GM21360 (cell line): ENCODE measurements at regions not wholly inside any gene's neighbourhood (a gene's known extent, or its start where the extent isn't known, plus 50 kb on each side); places are given as distances from the start of the nearest gene placed in this dataset.
"Not testable (repeated sequence)": the region's sequence is repeated elsewhere in the genome, so short reads cannot be mapped to it uniquely, and the experiment has no call there.

ENCODE experiments used
- ATAC-seq: cut with Tn5 transposase; IDR thresholded peaks from one replicate; pipeline ENCODE4 v1.9.1; 2021; ENCODE audit warnings: mild to moderate bottlenecking, moderate library complexity; ENCODE audit not compliant: unreplicated experiment

DNA sequence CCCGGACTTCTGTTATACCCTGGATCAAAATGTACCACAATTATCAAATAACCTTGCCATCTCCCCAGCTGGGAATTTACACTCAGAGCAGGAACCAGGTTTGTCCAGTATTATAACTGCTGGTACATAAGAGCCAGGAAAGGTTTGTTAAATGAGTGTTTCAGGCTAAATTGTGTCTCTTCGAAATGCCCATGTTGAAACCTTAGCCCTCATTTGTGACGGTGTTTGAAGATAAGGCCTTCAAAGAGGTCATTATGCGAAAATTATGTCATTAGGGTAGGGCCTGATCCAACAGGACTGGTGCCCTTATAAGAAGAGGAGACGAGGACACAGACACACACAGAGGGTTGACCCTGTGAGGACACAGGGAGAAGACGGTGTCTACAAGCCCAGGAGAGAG is 73.5 kb upstream of the DHRSX start:
- no peak for ATAC-seq

DNA sequence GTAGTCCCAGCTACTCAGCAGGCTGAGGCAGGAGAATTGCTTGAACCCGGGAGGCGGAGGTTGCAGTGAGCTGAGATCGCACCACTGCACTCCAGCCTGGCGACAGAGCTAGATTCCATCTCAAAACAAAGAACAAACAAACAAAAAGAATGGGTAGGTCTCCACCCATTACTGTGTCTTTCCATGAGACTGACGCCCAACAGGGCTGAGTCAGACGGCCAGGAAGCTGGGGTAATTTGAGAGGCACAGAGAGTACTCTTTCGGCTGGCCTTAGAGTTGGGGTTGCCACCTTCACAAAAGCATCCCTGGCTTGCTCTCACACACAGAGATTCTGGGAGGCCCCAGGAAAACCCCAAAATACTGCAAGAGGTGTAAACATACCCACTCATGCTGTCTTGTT is 72.0 kb upstream of the DHRSX start:
- ATAC-seq: no peak

DNA sequence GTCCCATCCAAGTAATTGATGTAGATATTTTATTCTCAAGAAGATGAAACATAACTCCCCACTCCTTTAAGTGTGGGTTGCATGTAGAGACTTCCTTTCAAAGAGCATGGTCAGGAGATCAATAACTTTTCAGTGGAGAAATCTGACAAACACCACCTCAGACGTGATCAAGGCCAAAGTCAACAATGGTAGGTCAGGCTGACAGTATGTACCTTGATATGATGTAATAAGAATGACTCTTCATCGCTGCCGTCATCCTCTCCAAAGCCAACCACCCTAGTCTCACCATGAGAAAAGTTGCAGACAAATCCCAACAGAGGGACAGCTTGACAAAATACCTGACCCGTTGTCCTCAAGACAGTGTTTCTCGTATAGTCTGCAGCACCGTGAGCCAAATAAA is 67.3 kb upstream of the DHRSX start:
- no peak for ATAC-seq

DNA sequence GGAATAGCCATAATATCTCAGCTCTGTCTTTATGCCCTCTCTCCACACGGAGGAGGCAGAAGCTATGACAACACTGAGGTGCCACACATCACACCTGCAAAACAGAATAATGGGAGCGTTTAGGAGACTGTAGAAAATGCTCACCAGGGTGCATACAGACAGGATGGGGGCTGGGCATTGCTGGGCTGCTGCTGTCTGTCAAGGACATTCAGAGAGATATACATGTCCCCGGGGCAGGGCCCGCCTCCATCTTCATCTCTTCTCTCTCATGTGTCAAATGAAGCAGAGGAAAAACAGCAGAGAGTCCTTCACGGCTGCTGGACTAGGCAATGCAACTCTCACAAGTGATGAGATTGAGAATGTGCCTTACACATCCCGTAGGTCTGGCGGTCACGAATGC is 65.3 kb upstream of the DHRSX start:
- no peak for ATAC-seq

DNA sequence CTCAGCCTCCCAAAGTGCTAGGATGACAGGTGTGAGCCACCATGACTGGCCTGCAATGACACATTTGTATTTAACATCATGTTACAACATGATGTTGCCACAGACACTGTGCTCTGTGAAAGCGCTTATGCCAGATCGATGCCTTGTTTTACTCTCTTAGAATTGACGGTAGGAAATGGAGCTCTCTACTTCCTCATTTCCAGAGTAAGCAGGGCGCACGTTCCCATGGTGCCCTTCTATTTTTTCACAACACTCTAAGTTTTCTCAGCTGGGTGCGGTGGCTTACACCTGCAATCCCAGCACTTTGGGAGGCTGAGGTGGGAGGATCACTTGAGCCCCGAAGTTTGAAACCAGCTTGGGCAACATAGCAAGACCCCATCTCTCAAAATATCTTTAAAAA is 60.7 kb upstream of the DHRSX start:
- no peak for ATAC-seq

DNA sequence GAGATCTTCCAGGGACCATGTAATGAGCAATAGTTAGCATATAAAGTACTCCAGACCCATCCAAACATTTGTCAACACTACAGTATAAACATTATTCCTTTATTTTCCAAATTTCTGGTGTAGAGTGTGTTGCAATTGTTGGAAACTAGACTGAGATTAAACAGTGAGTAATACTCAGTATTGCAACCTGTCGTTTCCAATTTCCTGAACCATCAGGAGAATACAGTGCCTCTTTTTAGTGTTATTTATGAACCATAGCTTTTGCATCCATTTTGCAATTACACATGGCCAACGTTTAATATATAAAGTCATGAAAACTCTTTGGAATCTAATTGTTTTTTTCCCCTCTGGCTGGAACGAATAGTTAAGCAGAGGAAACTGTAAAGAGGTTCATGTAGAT is 58.3 kb upstream of the DHRSX start:
- no peak for ATAC-seq

DNA sequence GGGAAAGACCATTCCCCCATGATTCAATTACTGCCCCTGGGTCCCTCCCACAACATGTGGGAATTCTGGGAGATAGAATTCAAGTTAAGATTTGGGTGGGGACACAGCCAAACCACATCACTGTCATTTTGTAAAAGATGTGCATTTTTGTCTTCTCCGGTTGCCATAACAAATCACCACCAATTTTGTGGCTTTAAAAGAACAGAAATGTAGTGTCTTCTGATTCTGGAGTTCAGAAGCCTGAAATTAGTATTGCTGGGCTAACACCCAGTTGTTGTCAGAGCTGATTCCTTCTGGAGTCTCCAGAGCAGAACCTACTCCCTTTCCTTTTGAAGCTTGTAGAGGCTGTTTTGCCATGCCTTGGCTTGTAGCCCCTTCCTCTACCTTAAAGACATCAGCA is 54.1 kb upstream of the DHRSX start:
- no peak for ATAC-seq

DNA sequence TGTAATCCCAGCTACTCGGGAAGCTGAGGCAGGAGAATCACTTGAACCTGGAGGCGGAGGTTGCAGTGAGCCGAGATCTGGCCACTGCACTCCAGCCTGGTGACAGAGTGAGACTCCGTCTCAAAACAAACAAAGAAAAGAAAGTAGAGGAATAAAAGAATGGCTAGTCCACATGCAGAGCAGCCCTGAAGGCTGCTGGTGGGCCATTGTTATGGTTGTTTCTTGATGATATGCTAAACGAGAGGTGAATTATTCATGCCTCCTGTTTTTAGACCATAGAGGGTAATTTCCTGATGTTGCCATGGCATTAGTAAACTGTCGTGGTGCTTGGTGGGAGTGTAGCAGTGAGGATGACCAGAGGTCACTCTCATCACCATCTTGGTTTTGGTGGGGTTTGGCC is 53.3 kb upstream of the DHRSX start:
- not testable (repeated sequence) for ATAC-seq

DNA sequence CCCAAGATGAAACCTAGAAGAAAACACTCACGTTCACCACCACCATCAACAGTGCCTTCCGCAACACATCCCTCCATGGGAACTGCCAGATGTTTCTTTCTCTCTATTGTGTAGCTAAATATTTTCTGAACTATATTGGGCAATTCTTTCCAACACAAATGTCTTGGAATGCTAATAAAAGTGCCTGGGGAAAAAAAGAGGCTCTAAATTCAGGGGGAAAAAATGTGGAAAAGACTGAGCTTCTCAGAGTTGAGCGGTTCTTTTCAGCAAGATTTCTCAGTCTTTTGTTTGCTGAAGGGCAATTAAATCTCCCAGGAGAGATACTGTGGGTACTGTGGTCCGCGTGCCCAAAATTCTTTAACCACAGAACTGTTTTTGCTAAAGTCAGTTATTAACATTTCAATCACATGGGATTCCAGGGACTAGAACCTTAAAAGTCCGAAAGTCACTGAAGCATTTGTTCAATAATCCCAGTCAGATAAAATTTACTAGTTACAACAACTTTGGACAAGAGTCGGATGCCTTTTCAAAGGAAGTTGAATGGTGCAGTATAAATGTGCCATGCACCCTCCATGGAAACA is 51.9 kb upstream of the DHRSX start:
- ATAC-seq: no peak

DNA sequence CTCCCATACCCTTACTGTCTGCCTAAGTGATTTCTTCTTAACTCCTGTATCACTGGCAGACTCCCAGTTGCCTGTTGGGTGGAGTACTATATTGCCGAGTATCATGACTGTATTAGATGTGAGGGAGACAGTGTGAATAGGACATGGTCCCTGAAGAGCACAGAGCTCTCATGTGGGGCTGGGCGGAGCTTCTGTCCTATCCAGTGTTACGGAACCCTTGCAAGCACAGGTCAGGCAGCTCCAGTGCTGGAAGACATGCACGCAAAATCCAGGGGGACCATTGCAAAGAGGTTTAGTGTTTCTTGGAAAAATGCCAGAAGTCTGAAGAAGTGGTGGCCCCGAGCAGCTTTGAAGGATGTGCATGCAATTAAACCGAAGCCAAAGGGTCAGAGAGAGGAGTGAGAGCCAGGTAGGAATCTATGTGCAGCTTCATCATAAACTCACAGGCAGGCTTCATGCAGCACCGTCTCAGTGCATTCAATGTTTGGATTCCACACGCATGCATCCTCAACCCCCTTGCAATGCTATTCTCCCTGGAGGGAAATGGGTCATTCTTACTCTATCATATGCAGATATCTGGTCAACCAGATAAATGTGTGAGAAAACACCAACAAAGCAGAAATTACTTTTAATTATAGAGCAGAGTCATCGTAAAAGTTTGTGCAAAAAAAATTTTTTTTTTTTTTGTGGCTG is 49.7 kb upstream of the DHRSX start:
- ATAC-seq: no peak
